ENCODE measurements at regions not wholly inside any gene's neighbourhood (a gene's known extent, or its start where the extent isn't known, plus 50 kb on each side); places are given as distances from the start of the nearest gene placed in this dataset.
"Not testable (repeated sequence)": the region's sequence is repeated elsewhere in the genome, so short reads cannot be mapped to it uniquely, and the experiment has no call there.

DNA sequence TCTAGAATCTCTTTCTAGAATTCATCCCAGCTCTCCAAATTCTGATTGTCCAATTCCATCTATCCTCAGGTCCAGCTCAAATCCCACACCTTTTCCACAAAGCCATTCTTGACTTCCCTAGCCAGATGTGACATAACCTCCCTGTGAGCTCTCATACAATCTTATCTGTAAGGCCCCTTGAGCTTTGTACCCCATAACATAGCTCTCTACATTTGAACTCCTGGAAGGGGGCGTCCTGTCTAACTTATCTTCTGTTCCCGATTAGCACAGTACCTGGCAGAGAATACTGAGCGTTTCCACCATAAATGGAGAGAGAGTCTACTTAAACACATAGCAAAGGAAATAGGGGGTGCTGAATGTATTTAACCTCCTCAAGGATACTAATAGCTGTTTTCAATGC, 251.6 kb upstream of the RGMB start:
- DNase-seq = no peak

DNA sequence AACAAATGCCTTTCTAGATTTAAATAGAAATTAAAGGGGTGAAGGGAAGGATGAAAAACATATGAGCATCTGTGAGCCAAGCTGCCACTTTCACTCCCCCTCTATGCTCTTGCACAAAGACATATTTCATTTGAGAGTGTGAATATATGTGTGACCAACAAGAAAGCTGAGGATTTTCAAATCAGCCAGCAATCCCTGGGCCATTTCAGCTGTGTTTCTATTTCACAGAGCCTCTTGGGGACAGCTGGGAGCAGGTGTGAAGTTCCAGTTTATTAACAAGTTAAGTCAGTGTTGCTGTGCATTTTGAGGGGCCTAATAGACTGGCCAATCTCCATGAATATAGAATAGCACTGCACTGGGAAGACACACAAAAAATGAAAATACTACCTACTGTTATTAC, 248.7 kb upstream of the RGMB start:
- no peak for DNase-seq

DNA sequence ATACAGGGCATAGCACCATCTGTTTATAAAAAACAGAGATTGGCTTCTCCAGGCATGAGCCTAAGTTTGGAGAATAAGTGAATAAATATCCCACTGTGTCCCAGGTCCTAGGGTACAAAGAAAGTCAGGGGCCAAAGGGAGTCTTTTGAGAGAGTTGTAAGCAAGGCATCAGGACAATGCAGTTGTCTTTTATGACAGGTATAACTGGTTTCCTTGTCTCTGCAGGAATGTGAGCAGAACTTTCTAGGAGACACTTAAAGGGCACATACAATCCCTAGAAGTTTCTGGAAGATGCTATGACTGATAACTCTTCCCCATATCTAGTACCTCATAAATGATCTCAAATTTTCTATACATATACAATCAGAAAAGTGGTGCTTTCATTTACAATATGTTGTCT, 245.6 kb upstream of the RGMB start:
- DNase-seq = no peak

DNA sequence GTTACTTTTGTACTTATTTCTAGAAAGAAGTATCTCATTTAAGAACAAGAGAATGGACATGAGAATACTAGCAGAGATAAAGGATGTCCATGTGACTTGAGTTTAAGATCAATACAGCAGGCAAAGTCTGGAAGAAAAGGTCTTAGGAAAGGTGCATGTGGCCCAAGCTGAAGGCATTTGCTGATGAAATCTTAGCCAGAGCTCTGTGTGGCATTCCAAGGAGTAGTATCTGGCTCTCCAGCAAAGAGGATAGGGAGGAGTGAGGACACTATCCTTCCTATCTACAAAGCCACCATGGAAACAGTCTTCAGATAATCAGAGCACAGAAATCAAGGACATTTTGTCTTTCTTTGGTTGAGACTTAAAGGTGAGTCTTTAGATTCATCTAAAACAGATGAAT, 244.1 kb upstream of the RGMB start:
- DNase-seq = no peak

DNA sequence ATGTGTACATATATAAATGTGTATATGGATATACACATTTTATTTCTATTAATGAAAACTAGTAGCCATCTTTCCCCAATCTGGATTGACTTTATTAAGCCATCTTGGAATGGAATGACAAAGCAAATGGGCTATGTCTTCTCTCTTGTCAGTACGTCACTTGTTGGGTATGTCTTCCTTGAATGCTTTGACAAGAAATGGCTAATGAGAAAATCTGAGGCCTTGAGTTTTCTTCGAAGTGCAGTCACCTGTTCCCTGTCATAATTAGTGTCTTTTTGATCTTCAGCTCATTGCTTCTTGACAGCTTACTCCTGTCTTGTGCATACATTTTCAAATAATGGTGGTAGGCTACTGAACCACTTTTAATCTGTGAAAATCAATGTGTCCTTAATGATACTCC, 243.2 kb upstream of the RGMB start:
- DNase-seq = no peak

DNA sequence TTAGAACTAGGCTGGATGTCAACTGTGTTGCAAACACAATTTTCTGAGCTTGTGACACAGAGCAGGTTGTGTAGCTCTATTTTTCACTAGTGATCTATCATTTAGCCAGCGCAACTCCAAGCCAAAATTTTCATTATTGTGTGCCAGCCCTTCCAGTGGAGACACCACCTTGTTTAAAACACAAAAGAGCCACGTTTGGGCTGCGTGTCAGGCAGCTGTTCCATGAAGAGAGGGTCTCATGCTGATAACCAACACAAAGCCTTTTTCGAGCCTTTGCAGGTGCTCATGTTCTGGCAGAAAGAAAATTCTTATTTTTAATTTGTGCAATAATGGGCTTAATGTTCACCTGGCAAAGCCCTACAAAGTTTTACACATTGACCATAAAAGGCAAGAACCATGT, 237.6 kb upstream of the RGMB start:
- no peak for DNase-seq

DNA sequence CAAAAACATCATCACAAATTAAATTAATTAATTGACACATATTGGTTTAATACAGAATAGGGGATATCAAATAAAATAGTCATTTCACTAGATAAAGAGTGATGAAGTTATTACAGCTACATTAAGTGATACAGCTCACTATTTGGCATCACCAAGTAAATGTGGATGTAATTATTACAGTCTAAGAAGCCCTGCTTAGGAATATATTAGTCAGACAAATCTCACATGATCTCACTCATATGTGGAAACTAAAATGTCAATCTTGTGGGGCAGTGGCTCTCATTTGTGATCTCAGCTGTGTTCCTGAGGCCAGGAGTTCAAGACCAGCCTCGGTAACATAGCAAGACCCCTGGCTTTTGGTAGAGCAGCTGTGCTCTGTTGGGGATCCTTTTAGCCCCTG, 233.4 kb upstream of the RGMB start:
- no peak for DNase-seq

DNA sequence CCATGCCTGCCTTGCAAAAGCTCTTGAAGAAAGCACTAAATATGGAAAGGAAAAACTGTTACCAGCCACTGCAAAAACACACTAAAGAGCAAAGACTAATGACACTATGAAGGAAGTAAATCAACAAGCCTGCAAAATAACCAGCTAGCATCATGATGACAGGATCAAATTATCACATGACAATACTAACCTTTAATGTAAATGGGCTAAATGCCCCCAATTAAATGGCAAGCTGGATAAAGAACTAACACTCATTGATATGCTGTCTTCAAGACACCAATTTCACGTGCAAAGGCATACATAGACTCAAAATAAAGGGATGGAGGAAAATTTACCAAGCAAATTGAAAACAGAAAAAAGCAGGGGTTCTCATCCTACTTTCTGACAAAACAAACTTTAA, 231.8 kb upstream of the RGMB start:
- DNase-seq = no peak

DNA sequence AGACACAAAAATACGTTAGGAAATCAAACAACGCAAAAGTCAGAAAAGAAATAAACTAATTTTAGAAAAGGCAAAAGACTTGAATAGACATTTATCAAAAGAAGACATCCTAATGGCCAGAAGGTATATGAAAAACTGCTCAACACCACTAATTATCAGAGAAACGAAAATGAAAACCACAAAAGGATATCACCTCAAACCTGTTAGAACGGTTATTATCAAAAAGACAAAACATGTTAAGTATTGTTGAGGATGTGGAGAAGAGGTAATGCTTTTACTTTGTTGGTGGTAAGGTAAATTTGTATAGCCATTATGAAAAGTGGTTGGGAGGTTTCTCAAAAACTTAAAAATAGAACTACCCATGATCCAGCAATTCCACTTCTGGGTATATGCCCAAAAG, 230.0 kb upstream of the RGMB start:
- DNase-seq = no peak

DNA sequence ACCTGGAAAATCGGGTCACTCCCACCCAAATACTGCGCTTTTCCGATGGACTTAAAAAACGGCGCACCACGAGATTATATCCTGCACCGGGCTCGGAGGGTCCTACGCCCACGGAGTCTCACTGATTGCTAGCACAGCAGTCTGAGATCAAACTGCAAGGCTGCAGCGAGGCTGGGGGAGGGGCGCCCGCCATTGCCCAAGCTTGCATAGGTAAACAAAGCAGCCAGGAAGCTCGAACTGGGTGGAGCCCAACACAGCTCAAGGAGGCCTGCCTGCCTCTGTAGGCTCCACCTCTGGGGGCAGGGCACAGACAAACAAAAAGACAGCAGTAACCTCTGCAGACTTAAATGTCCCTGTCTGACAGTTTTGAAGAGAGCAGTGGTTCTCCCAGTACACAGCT, 226.5 kb upstream of the RGMB start:
- DNase-seq = not testable (repeated sequence)

DNA sequence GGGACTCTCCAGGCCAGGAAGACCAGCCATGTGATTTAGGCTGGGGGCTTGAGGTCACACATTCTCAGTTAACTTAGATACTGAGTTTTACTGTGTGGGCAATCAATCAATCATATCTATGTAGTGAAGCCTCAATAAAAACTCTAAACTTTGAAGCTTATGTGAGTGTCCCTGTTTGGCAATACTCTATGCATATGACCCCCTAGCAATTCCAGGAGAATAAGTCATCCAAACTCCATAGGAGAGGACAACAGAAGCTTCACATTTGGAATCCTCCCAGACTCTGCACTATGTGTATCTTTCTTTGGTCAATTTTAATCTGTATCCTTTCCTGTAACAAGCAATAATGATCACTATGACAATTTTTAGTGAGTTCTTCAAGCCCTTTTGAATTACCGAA, 216.8 kb upstream of the RGMB start:
- no peak for DNase-seq

DNA sequence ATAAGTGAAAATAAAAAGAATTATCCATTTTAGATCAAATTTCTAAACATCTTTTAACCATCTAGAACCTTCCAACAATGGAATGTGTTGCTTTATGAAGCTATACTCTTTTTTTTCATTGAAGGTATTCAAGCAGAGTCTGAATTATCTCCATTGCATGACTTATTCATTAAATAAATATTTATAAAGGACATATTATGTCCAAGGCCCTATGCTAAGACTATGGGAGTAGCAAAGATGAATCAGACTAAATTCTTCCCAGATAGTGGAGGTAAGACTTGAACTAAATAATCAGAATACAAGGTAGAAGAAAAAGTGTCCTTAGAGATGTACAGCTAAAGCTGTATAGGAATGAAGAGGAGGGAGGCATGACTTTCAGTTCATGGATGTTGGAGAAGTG, 215.5 kb upstream of the RGMB start:
- no peak for DNase-seq

DNA sequence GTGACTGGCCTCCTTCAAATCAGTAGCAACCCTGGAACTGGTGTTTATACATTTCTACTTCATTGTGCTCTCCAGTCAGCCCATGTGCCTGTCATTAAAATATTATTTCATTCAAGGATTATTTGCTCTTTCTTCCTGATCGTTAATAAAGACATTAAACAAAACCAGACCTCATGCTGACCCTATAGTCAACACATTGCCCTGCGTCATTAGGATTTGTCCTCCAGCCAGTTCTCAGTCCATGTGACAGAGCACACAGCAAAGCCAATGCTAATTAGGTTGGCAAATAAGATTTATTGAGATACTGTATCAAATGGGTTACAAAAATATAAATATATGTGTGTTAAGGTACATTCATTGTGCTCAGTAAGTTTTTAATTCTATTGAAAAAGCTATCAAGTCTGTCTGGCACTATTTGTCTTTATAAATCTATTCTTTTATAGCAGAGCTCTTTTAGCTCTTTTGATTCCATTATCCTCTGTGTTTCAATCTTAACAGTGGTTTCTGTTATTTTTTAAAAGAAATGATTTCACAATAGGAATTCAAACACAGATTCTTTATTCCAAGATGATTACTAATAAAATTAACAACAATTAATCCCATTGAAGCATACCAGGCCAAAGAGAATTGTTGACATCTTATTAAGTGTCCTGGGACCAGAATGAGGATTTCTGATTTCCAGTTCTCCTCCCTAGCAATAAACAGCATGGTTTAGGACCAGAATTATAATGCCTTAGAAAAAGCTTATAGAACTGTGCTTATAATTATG, 209.4 kb upstream of the RGMB start:
- no peak for DNase-seq

DNA sequence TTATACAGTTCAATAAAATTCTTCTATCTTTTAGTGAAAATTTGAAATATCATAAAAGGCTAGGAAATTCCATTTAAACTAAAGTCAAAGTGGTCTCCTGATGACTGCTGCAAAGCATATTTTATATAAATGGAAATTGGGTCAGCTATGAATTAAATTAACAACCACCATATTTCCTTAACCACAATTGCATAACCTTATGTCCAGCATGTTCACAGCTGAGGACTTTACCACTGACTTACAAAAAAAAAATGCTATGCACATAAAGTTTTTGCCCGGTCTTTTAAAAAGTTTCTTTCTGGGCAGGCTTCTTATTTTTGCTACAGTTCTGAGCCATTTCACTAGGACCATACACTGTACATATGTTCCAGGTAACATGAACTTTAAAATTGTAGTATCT, 208.6 kb upstream of the RGMB start:
- DNase-seq = no peak

DNA sequence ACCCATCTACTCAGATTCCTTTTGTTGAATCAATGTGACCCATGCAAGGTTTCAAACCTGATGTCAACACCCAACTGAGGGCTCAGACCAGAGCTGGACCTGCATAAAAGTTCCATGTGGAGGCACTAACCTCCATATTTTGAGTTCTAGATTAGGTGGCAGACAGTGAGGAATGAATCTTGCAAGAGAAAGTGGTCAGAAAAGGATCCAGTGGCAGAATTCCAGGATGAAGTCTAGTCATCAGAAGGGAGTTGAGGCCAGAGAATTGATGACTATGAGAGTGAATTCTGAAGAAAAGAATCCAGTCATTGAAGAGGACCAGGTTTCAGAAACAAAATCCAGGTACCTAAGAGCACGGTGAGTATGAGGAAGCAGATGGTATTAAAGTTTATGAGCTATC, 205.1 kb upstream of the RGMB start:
- DNase-seq = no peak

DNA sequence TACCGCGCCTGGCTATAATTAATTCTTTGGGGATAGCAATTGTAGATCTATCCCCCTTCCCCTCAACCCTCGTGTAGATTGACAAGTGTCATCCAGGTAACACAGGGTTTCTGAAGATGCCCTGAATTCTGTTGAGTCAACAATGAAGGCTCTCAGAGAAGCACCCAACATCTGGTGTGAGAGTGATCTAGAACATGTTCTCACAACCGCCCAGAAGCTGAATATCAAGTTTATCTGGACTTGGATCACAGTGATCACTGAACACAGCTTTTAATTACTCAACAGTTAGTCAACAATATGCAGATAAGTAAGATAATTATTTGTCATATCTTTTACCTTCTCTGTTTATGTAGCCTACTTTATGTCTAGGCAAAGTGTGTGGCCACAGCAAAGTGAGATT, 204.2 kb upstream of the RGMB start:
- no peak for DNase-seq

DNA sequence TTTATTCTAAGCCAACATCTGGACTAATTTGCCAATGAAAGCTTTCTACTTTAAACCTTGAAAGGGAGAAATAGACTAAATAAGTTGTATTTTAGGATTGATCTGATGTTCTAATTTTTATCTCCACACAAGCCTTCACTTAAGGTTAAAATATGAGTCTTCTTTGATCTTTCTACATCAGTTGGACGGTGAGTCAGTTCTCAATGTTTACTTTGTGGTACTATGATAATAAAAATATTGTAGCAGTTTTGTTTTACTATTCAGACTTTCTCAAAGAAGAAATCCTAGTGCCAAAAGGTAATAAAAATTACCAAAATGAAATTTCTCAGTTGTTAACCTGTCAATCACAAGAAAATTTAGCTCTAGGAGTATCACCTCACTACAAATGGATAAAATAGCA, 203.5 kb upstream of the RGMB start:
- no peak for DNase-seq

DNA sequence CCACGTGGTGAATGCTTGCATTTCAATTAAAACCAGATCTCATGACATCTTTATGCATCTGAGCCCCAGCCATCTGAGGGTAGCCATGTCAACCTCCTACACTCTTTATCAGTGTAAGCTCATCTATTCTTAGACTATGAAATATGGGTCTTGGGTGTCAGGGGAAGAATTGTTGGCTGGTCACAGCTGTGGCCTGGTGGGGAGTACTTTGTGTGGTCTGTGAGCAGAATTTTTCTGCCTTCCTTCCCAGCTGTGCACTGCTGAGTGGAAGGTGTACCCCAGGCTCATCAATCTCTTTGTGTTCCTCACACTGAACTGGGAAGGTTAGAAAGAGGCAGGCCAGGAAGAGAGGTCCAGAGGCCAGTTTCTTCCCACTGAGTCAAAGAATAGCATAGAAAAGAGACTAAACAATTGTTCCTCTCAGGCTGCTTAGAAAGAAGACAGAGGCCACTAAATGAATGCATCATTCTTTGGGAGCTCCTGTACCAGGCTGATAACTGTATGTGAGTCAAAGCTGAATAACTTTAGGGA, 202.7 kb upstream of the RGMB start:
- no peak for DNase-seq

DNA sequence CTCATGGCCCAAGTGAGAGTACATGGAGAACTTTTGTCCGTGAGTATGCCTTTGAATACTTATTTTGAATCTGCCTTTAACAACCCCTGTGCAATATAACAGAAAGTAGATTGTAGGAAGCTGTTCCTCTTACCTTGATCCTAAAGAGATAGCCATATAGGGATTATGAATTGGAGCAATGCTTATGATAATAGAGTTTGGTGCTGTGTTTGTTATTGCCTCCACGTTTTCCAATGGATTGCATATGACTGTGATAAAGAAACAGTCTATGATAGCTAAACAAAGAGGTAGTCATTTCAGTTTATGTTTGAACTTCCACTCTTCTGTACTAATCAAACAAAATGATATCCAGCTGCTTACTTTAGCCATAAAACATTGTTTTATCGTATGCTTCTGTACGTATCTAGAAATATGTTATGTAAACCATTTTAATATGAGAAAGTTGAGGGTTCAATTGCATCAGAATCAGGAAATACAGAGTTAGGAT, 199.6 kb upstream of the RGMB start:
- DNase-seq = no peak

DNA sequence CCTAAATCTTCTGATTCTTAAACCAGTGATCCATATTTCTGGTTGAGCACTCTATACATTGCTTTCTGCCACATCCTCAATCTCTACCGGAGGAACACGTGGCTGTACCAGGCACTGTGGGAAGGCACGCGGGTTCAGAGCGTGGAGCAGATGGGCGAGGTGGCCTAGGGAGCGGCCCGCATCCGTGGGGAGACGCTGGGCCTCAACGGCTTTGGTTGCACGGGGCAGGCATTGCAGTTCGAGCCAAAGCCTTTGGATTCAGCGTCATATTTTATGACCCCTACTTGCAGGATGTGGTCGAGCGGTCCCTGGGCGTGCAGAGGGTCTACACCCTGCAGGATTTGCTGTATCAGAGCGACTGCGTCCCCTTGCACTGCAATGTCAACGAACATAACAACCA, 197.2 kb upstream of the RGMB start:
- DNase-seq = no peak

DNA sequence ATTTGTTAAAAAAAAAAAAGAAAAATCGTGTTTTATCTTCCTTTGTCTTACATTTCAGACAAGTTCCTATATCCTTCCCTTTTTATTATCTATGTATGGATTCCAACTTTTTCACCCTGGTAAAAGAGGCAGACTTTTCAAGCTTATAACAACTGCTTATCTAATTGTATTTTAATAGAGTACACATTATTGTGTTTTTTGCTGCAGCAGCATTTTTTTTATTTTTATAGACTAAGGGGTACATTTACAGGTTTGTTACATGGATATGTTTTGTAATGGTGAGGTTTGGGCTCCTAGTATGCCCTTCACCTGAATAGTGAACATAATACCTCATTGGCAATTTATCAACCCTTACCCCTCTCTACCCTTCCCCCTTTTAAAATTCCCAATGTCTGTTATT, 195.0 kb upstream of the RGMB start:
- no peak for DNase-seq

DNA sequence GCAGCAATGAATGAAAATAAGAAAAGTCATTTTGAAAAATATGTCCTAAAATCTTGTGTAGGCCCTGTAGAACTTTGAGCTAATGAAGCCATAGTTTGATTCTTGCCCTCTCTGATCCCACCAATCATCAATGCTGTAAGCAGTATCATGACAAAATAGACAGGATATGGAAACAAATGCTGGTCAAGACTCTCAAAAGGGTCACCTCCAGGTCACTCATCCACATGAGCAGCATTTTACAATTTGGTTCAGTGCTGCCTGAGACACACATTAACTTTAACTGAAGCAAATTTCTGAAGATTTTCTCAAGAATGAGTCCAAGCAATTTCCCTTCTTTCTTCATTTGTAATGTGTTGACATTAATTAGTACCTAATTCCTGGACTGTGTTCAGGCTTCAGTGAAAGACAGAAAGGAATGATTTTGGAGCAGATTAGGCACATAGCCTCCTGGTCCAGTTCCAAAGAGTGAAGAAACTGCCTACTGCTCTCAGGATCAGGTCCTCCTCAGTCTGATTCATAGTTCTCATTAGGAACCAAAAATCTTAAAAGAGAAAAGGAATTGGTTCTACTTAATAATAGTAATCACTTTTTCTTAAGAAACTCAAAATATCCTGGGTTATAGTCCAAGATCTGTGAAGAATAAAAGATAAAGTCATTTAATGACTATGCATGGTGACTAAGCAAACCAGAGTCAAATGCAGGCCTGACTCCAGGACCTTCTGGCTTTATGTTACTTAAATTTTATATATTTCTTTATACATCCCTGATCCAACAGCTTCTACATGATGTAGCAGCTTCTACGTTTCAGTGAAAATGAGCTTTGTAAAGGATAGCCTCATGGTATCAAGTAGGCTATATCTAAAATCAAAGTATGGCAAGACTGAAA, 192.1 kb upstream of the RGMB start:
- DNase-seq = no peak

DNA sequence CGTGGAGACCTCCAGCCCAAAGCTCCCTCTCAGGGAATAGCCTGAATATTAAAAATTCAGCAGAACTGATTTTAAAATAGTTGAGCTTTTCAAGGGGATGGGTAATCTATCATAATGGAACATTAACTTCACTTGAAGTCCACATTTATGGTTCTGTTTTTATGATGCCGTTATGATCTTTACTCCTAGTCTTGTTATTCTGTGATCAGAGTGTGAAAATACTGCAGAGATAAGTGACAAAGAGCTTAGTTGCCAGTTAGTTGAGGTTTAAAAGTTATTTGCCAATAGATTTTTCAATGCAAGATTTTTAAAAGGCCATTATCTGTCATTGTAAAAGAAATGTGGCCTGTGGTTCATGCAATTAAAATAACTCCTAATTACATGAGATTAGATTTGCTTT, 189.9 kb upstream of the RGMB start:
- no peak for DNase-seq

DNA sequence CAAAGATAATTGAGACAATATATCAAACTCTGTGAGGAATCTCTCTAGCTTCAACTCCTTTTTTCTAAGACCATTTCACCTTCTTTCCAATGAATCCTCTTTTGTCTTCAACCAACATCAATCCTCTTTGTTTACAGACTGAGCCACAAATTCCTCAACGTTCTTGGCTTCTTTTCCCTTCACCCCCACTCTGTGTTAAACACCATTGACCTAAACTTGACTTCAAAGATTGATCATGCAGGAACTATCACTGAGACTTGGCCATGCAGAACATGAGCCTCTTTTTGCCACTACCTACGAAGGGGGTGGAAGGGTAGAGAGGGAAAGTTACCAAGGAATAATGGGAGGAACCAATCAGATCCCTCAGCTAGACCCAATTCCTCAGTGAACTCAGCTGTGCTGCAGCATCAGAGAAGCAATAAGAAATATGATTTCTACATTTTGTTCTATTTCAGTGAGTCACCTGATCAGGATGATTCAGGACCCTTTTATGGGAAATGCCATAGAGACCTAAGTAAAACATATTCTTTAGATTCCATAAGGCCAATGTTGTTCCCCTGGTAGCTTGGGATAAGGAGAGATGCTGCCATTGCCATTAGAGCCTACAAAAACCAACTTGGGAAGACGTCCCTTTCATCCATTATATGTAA, 187.7 kb upstream of the RGMB start:
- no peak for DNase-seq

All from hippocampal formation (tissue), 2 donors.